NCI-H146 (cell line): ENCODE measurements at regions not wholly inside any gene's neighbourhood (a gene's known extent, or its start where the extent isn't known, plus 50 kb on each side); places are given as distances from the start of the nearest gene placed in this dataset.

Experiments
- DNase-seq: peaks from one replicate; lab custom pipeline; 2025; lab: John Stamatoyannopoulos, UW

DNA sequence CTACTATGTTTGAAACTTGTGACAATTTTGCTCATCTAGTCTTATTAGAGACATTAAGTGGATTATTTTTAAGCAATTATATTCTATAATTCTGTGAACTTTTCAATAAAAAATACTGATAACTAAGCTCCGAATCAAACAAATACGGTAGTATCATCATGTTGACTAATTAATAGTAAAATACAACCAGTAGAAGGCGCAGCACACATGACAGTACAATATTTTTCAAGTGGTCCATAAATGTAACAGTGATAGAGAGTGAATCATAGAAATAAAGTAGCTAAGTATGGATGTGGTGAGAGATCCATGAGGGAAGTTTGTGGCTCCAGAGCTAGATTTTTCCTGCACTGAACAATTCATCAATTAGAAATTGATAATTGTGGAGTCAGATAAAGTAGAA, 666.2 kb downstream of the KCTD8 start:
- DNase-seq = no peak

DNA sequence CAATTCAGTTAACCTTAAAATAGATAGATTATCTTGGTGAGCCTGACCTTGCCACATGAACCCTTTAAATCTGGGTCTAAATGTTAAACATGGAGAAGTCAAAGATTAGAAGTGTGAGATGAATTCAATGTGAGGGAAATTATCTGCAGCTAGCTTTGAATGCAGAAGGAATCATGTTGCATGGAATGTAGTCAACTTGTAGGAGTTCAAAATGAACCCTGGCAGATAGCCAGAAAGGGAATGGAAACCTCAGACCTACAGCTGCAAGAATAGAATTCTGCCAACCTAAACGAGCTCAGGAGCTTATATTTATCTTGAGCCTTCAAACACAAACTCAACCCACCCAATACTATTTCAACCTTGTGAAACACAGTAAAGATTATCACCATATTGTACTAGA, 632.5 kb downstream of the KCTD8 start:
- DNase-seq = no peak

DNA sequence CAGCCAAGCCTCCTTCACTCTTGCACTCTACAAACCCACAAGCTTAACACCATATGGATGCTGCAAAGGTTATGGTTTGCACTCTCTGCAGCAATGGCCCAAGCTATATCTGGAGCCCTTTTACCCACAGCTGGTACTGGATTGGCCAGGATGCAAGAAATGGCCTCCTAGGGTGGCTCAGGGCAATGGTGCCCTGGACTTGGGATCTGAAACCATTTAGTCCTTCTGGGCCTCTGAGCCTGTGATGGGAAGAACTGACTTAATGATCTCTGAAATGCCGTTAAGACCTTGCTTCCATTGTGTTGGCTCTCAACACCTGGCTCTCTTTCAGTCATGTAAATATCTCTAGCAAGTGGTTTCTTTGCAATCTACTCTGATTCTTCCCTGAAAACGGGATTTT, 626.0 kb downstream of the KCTD8 start:
- DNase-seq = no peak

DNA sequence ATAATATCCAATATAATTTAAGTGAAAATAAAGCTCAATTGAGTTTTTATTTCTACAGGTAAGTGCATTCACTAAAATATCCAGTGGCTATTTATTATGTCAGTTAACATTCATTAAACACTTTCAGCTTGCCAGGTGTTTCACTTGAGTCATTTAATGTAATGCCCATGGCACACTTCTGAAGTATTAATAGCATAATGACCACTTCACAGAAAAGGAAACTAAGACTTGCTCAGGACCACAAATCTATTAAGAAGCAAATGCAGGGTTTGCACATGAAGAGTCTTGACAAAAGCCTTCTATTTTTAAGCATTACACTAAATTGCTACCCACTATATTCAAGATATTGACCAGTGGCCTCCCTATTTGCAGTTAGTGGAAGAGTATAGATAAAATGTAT, 612.7 kb downstream of the KCTD8 start:
- no peak for DNase-seq

DNA sequence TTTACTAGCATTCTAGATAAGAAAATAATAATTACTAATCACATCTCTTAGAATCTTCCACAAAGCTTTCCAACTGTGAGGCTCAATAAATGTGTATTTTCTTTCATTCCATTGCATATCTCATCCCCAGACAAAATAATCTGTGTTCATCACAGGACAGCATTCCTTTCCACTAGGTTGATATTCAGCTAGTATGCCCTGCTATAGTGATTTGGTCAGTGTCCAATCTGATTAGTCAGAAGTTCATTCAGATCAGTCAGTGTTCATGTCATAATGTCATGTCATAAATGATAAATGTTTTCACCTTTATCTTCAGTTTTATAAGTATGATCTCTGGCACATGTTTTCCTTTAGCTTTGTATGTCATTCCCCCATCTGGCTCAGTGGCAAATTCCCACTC, 611.4 kb downstream of the KCTD8 start:
- no peak for DNase-seq

DNA sequence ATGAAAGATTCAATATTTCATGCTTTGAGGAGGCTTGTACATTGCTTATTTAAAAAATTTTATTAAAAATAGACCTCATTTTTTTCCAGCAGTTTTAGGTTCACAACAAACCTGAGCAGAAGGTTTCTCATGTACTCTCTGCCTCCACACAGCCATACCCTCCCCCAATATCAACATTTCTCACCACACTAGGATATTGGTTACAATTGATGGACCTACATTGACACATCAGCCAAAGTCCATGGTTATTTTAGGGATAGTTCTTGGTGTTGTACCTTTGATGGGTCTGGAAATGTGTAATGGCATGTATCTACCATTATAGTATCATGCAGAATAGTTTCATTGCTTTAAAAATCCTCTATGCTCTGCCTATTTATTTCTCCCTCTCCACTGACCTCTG, 611.0 kb downstream of the KCTD8 start:
- DNase-seq = no peak

DNA sequence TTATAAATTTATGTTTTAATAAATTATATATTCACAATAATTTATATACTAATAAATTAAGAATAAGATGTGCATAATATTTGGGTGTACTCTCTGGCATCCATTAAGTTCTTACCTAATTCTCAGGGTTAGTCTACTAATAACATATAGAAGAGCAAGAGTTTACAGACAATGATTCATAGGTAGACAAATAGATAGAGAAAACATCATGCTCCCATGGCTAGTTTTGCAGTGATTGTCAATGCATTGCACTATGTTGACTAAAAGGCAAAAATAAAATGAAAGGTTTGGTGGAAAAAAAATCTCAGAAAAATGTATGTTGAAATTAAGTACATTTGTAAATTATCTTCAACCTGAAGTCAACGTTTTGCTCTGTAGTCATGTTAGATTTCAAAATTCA, 606.0 kb downstream of the KCTD8 start:
- DNase-seq = no peak

DNA sequence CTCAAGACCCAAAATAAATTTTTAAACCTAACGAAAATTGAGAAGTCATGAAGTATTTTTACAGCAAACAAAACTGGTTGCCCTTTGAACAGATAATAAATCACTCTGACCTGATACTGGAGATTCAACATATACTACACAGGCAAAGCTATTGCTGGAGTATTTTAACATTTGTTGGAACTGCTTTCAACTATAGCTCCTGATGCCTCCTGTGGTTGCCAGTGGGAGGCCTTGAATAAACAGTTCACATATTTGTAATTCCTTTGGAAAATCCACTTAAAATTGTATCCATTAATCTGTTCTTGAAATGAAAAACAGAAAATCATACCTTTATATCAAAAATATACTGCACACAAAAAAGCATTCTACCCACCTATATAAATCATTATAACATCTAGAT, 605.1 kb downstream of the KCTD8 start:
- DNase-seq = no peak

DNA sequence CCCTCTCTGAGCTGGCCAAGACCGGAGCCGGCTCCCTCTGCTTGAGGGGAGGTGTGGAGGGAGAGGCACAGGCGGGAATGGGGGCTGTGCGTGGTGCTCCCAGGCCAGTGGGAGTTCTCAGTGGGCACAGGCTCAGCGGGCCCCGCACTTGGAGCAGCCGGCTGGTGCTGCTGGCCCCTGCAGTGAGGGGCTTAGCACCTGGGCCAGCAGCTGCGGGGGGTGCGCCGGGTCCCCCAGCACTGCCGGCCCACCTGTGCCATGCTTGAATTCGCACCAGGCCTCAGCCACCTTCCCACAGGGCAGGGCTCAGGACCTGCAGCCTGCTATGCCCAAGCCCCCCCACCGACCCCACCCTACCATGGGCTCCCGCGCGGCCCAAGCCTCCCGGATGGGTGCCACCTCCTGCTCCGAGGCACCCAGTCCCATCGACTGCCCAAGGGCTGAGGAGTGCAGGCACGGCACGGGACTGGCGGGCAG, 602.5 kb downstream of the KCTD8 start:
- no peak for DNase-seq

DNA sequence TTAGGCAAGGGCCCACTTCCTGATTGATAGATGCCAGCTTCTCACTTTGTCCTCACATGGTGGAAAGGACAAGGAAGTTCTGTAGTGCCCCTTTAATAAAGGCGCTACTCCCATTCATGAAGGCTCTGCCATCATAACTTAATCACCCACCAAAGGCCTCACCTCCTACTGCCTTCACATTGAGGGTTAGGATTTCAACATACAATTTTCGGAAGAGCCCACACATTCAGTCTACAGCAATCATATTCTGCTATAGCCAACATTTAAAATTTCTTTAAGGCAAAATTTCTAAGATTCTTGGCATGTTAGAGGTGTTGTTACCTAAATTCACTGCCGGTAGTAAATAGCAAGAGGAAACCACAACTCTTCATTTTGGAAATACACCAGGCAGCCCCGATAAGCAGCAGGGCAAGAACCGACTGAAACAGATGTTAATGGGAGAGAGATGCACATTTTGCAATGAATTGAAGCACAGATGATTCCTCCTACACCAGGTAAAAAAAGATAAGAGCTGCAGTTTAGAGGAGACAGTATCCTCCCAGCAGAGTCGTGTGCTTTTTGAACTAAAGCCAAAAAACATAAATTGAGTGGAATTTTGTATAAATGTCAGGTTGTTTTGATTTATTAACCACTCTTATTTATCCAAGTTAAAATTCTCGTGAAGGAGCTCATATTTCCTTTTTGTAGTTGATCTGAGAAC, 594.9 kb downstream of the KCTD8 start:
- DNase-seq = no peak

DNA sequence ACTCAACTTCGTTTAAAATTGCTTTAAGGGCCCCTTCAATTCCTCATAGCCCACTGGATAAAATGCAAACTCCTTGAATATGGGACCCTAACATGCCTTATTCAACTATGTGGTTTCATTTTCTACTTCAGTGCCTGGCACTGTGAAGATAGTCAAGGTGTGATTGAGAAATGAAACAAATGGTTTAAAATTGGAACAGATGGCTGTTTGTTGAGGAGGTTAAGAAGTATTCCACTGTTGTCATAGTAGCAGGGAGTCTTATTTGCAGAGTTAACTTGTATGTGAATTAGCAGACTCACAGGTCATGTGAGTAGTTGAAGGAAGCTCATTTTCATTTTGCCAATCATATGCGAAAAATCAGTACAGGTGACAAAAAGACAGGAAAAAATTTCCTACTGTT, 593.3 kb downstream of the KCTD8 start:
- DNase-seq = no peak

DNA sequence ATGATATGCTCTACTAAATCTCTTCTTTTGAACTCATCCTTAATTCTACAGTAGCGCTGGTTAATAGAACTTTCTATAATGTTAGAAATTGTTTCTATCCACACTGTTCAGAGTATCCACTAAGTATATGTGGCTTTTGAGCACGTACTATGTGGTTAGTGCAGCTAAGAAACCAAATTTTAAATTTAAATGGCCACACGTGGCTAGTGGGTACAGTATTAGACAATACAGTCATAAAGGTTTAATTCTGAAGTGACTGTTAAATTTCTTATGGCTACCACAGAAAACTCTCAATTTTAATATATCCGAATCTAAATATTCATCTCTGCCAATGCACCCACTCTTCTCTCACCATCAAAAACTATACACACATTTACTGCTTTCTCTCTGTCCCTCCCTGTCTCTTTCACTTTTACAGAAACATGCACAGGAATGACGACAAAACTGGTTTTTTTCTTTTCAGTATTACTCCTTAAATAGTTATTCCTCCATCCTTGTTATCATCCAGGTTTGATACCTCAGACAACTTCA, 583.9 kb downstream of the KCTD8 start:
- DNase-seq = no peak

DNA sequence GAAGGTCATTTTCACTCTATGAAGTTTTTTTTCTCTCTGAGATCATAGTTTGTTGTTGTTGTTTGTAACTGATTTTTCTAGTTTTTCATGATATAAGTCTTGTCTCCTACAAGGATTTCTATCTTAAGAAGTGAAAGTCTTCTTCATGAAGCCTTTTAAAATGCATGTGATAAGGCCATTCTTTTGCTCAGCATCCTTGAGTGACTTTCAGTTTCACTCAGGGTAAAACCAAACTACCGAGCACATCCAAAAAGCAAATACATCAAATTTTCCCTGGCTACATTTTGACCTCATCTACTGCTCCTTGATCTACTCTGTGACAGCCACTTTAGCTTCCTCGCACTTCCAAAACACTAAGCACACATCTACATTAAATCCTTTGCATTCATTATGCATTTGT, 580.7 kb downstream of the KCTD8 start:
- no peak for DNase-seq

DNA sequence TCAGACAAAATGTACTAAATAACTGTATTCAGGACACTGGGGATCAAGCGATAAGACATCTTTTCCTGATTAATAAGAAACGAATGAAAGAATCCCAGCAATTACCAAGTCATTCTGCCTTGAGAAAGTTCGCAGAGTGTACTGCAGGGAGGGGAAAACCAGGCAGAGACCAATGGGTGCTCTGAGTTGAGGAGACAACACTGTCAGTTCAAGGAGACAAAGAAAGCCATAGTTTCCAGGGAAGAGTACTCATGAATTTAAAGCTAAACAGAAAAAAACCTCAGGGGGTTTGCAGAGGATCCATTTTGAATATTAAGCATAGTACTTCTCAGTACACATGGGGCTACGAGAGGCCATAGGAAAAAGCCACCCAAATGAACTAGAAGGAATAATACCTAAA, 573.0 kb downstream of the KCTD8 start:
- DNase-seq = no peak

DNA sequence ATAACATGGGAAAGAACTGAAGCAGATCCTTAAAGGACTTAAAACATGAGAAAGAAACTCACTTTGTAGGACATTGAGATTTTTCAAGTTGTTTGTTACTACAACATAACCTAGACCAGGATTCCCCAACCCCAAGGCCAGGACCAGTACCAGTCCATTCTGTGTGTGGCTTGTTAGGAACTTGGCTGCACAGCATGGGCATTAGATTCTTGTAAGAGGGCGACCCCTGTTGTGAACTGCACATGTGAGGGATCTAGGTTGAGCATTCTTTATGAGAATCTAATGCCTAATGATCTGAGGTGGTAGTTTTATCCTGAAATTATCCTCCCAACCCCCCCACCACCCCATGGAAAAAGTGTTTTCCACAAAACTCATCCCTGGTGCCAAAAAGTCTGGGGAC, 566.1 kb downstream of the KCTD8 start:
- no peak for DNase-seq

DNA sequence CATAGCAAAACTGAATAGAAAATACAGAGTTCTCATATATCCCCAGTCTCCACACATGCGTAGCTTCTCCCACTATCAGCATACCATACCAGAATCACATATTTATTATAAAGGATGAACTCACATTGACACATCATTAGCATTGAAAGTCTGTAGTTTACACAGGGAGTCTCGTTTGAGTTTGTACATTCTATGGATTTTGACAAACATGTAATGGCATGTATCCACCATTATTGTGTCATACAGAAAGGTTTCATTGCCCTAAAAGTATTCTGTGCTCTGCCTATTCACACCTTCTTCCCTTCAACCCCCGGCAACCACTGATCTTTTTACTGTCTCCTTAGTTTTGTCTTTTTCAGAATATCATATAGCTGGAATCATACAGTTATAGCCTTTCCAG, 562.4 kb downstream of the KCTD8 start:
- DNase-seq = no peak

DNA sequence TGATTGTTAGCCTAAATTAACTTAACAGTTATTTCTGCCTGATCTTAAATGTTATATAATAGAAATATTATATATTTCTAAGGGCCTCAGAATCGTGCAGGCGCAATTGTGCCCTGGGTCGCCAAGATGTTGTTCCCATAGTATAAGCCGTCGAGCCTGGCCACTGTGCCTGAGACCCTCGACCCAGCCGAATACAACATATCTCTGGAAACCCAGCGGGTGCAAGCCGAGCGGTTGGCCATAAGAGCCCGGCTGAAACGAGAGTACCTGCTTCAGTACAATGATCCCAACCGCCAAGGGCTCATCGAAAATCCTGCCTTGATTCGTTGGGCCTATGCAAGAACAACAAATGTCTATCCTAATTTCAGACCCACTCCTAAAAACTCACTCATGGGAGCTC, 549.8 kb downstream of the KCTD8 start:
- no peak for DNase-seq

DNA sequence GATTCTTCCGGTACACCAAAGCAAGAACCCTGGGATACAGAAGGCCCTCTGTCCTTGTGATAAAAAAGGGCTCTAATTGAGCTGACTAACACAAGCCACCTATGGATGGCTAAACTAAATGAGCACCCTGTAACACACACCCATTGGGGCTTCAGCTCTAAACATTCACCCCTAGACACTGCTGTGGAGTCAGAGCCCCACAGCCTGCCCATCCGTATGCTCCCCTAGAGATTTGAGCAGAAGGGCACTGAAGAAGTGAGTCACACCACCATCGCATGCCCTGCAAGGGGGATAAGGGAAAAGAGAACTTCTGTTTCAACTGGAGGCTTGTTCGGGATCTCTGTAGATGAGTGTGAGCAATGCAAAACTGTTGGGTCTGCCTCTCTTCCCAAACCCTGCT, 545.2 kb downstream of the KCTD8 start:
- DNase-seq = no peak

DNA sequence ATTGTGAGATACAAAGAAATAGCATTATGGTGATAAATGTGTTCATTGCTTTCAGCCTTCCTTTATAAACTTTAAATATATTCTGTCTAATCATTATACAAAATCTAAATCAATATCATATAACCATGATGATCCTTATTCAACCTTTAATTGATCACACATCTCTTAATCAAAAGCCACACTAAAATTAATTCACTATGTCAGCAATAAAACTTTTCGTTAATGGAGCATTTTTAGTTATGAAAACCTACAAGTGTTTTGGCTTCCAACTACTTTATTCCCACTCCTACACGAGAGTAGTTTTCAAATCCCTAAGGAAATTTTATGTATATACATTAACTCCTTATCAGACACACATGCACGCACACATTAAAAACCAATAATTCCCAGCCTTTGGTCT, 530.2 kb downstream of the KCTD8 start:
- no peak for DNase-seq

DNA sequence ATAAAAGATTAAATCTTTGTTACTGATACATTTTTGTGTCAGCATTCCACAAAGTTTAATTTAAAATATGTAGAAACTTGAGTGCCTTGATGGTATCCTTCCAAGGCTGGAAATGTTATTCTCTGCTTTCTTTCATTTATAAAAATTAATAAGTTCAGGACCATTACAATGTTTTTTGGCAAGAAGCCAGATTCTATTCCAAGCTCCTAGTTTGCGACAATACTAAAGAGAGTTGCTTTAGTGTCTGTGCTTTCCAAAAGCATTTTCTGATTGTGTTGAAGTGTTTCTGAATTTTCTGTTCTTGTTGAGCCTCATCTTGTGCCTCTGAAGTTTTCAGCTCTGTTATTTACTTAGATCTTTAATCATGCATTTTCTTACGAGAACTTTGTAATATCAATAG, 516.2 kb downstream of the KCTD8 start:
- DNase-seq = no peak

DNA sequence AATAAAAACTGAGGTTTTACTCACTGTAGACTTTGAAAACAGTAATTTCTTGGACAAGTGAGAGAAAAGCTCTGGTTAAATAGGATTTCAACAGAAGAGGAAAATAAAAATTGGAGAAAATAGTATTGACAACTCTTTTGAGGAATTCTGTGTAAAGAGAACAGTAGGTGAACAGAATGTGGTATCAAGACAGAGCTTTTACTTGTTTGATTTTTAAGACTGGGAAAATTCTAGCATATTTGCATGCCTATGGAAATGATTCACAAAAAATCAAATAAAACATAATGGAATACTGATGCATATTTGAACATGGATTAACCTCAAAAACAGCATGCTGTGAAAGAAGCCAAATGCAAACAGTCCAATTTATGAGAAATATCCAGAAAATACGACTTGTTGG, 504.6 kb downstream of the KCTD8 start:
- DNase-seq = no peak

DNA sequence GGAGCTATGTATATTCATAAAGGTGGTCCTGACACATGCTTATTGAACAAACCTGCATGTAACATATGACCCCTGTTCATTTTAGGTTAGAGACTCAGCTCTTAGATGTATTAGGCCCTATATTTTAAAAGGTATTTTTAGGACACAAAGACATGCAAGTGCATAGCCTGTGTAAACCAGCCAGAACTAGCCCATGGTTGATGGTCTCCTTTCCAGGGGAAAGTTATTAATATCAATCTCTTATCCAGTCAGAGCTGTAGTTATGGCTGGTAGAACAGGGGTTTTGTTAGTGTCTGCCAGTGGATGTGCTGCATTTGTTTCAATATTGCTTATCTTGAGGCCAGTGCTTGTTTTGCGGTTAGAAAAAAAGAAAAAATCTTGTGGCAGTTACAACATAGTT, 488.6 kb downstream of the KCTD8 start:
- no peak for DNase-seq

DNA sequence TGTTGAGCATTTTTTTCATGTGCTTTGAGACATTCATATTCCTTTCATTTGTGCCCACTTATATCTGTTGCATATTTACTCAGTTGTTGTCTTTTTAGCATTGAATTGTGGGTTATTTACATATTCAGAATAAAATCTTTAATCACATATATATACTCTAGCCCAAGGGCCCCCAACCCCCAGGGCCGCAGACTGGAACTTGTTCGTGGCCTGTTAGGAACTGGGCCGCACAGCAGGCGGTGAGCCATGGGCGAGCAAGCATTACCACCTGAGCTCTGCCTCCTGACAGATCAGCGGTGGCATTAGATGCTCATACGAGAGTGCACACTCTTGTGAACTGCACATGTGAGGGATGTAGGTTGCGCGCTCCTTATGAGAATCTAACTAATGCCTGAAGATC, 480.6 kb downstream of the KCTD8 start:
- no peak for DNase-seq

DNA sequence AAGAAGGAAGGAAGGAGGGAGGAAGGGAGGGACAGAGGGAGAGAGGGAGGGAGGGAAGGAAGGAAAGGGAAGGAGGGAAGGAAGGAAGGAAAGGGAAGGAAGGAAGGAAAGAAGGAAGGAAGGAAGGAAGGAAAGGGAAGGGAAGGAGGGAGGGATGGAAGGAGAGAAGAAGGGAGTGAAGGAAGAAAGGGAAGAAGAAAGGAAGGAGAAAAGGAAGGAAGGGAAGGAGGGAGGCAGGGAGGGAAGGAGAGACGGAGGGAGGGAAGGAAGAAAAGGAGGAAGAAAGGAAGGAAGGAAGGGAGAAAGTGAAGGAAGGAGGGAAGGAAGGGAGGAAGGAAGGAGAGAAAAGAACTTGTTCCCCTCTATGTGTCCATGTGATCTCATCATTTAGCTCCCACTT, 465.0 kb downstream of the KCTD8 start:
- DNase-seq = no peak
